NB4 (cell line): ENCODE measurements at regions not wholly inside any gene's neighbourhood (a gene's known extent, or its start where the extent isn't known, plus 50 kb on each side); places are given as distances from the start of the nearest gene placed in this dataset.

Experiments
- POLR2A ChIP-seq: IDR thresholded peaks from 2 replicates; pipeline ENCODE4 v1.6.1; 2011; ENCODE audit warnings: mild to moderate bottlenecking; ENCODE audit not compliant: insufficient read length; ENCODE audit errors: extremely low read depth
- TF ChIP-seq, protein P1 (sequence below): IDR thresholded peaks from one replicate; pipeline ENCODE4 v1.5.1; 2012; ENCODE audit warnings: low read depth, low read length

DNA sequence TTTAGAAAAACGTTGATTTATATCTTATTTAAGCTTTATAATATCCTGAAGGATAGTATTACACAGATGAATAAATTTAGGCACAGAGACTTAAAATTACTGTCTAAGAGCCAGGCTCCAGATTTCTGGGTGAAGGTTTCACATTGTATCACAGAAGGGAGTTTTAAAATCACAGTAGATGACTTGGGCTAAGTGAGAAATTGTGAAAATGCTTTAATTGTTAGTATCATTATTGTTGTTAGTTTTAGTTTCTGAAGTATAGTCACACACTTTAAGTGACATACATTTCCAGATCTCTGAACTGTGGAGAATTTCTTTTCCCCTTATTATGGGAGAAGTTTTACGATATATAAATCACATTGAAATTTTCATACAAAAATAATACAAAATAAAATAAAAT is 83.5 kb downstream of the NDUFS5 start:
- TF ChIP-seq, protein P1, sequence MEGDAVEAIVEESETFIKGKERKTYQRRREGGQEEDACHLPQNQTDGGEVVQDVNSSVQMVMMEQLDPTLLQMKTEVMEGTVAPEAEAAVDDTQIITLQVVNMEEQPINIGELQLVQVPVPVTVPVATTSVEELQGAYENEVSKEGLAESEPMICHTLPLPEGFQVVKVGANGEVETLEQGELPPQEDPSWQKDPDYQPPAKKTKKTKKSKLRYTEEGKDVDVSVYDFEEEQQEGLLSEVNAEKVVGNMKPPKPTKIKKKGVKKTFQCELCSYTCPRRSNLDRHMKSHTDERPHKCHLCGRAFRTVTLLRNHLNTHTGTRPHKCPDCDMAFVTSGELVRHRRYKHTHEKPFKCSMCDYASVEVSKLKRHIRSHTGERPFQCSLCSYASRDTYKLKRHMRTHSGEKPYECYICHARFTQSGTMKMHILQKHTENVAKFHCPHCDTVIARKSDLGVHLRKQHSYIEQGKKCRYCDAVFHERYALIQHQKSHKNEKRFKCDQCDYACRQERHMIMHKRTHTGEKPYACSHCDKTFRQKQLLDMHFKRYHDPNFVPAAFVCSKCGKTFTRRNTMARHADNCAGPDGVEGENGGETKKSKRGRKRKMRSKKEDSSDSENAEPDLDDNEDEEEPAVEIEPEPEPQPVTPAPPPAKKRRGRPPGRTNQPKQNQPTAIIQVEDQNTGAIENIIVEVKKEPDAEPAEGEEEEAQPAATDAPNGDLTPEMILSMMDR, result no peak
- TF ChIP-seq POLR2A, result no peak
